ENCODE measurements at regions not wholly inside any gene's neighbourhood (a gene's known extent, or its start where the extent isn't known, plus 50 kb on each side); places are given as distances from the start of the nearest gene placed in this dataset.

DNA sequence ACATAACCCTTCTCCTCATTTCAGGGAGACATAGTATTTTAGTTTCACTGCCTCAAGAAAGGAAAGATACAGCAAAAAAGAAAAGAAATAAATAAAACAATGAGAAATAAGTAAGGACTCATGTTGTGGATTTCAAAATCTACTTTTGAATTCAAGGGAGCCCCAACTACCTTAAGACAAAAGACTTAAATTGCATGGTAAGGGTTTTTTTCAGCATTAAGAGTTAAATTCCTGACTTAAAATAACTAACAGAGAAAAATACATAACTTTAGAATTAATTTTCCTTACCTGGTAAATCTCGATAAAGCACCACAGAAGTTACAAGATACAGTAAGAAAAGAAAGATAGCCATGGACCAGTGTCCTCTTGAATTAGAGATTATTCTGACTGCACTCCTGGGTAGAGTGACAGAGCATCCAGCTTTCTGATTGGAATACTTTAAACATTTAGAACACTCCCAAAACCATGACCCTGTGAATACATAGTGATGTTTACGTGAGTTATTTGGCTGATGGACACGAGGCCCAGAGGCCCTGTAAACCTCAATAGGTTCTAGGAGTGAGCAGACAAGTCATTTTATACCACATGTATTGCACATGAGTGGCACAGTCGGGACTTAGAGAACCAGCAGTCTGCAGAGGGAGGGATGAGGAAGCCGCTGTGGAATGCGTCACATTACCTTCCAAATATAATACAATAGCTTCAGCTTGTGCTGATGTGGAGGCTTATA lies 292.5 kb upstream of the SEMA3C start:
- TF ChIP-seq, protein P1, sequence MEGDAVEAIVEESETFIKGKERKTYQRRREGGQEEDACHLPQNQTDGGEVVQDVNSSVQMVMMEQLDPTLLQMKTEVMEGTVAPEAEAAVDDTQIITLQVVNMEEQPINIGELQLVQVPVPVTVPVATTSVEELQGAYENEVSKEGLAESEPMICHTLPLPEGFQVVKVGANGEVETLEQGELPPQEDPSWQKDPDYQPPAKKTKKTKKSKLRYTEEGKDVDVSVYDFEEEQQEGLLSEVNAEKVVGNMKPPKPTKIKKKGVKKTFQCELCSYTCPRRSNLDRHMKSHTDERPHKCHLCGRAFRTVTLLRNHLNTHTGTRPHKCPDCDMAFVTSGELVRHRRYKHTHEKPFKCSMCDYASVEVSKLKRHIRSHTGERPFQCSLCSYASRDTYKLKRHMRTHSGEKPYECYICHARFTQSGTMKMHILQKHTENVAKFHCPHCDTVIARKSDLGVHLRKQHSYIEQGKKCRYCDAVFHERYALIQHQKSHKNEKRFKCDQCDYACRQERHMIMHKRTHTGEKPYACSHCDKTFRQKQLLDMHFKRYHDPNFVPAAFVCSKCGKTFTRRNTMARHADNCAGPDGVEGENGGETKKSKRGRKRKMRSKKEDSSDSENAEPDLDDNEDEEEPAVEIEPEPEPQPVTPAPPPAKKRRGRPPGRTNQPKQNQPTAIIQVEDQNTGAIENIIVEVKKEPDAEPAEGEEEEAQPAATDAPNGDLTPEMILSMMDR (IDR thresholded peaks at IDR 0.05) = no peak
- TF ChIP-seq POLR2A (IDR thresholded peaks at IDR 0.05) = no peak

Data from adrenal gland (tissue), 5 donors.